Common myeloid progenitor, CD34-positive (primary cell): ENCODE measurements at regions not wholly inside any gene's neighbourhood (a gene's known extent, or its start where the extent isn't known, plus 50 kb on each side); places are given as distances from the start of the nearest gene placed in this dataset.
"Not testable (repeated sequence)": the region's sequence is repeated elsewhere in the genome, so short reads cannot be mapped to it uniquely, and the experiment has no call there.

Experiments used
- CTCF ChIA-PET: fragments of 350-600 bp; sonication (Branson Sonifier 250); formaldehyde crosslinking; loops from one replicate; lab custom pipeline; 2021; ENCODE audit warnings: antibody characterized with exemption; lab: Charles Lee
- POLR2A ChIA-PET: fragments of 350-600 bp; sonication (Branson Sonifier 250); formaldehyde crosslinking; loops from one replicate; lab custom pipeline; 2021; ENCODE audit warnings: antibody characterized with exemption; lab: Charles Lee
- DNase-seq, 3 donors: peaks; one replicate each; pipeline versions ENCODE4 v3.0.0 to v3.0.0-alpha.2; 2013
- H3K27ac ChIP-seq, 2 experiments: 1 replicate in 1 of 2; 2 replicates in 1 of 2; pipeline ENCODE4 v1.7.0; 2013; ENCODE audit warnings: inconsistent platforms in 2 of 2, low read length in 2 of 2, mild to moderate bottlenecking in 2 of 2, low read depth in 1 of 2, moderate library complexity in 1 of 2; ENCODE audit not compliant: severe bottlenecking in 2 of 2, insufficient read depth in 1 of 2, poor library complexity in 1 of 2
- H3K27me3 ChIP-seq, 5 experiments: replicated peaks in 2 of 5; 1 replicate in 3 of 5; 2 replicates in 2 of 5; pipeline versions ENCODE4 v1.6.1 to v1.7.0; 2013; ENCODE audit warnings: low read length in 4 of 5, mild to moderate bottlenecking in 2 of 5, moderate library complexity in 2 of 5, inconsistent platforms in 1 of 5; ENCODE audit not compliant: insufficient read depth in 5 of 5, control insufficient read depth in 4 of 5
- H3K36me3 ChIP-seq, 4 experiments: 1 replicate in 2 of 4; 2 replicates in 2 of 4; pipeline versions ENCODE4 v1.6.1 to v1.7.0; 2013; ENCODE audit warnings: low read length in 3 of 4, control low read depth in 1 of 4, mild to moderate bottlenecking in 1 of 4; ENCODE audit not compliant: control insufficient read depth in 4 of 4, insufficient read depth in 4 of 4
- H3K4me1 ChIP-seq, 4 experiments: 1 replicate in 3 of 4; 2 replicates in 1 of 4; pipeline versions ENCODE4 v1.6.1 to v1.7.1; 2013; ENCODE audit warnings: low read length in 3 of 4, mild to moderate bottlenecking in 3 of 4, control low read depth in 1 of 4, inconsistent platforms in 1 of 4, moderate library complexity in 1 of 4; ENCODE audit not compliant: control insufficient read depth in 4 of 4, insufficient read depth in 4 of 4; ENCODE audit errors: control extremely low read depth in 1 of 4
- H3K4me3 ChIP-seq, 7 experiments: 1 replicate in 4 of 7; 2 replicates in 3 of 7; pipeline versions ENCODE4 v1.5.1 to v1.7.0; 2013; ENCODE audit warnings: mild to moderate bottlenecking in 7 of 7, low read length in 6 of 7, moderate library complexity in 6 of 7, inconsistent platforms in 2 of 7, low read depth in 2 of 7, control low read depth in 1 of 7; ENCODE audit not compliant: insufficient read depth in 4 of 7, control insufficient read depth in 1 of 7; ENCODE audit errors: extremely low read depth in 1 of 7
- H3K9me3 ChIP-seq, 5 experiments: 1 replicate in 4 of 5; 2 replicates in 1 of 5; pipeline versions ENCODE4 v1.6.1 to v1.7.1; 2013; ENCODE audit warnings: low read length in 4 of 5, mild to moderate bottlenecking in 2 of 5, inconsistent platforms in 1 of 5, low read depth in 1 of 5, moderate library complexity in 1 of 5; ENCODE audit not compliant: control insufficient read depth in 4 of 5, insufficient read depth in 2 of 5; ENCODE audit errors: control extremely low read depth in 1 of 5
- WGBS: methylation state at CpG from one replicate; pipeline ENCODE4 v1.1.5; 2013; ENCODE audit not compliant: insufficient coverage; 5-methylcytosine and 5-hydroxymethylcytosine counted together

DNA sequence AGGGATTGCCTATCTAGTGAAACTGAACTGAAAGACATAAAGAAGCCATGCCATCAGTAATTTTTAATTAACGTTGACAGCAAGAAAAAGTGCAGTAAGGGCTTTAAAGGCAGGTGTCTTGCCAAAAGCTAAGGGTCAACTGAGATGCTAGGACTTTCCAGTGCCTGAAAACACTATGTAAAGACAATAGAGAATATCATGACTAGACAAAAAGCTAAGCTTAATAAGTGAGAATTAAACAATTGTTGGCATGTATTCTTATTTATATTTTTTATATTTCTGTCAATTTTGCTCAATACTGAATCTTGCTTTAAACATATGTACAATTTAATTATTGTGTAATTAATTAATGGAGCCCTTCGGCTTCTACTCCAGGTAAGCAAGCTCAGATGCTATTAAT is 803.1 kb downstream of the IGSF11 start:
- Histone ChIP-seq H3K4me1 (no peaks in the 10 kb centered on the region), H3K27ac (no peak overlapping the region), H3K27me3 (no peaks in the 10 kb centered on the region), H3K4me3 (no peak overlapping the region), H3K9me3 (no peaks in the 10 kb centered on the region), H3K36me3 (no peaks in the 10 kb centered on the region)
- no peak for DNase-seq
- CTCF ChIA-PET, result no interaction called here
- POLR2A ChIA-PET, result no interaction called here
- 80% methylated on average over 1 of the region's 2 CpGs for WGBS

DNA sequence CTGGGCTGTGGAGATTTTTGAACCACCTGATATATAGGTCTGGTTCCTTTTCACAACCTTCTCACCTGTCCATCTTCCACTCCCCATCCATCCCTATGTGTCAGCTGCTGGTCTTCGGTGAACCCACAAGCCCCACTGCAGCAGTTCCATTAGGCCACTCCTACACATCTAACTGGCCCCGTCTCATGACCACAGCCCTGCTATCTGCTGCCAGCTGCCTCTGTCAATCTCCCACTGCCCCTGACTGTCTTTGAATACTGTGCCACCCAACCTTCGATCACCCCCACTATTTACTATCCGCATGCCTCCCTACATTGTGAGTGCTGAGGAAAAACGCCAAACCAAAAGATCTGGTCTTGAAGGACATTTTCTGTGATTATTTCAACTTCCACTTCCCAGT is 795.4 kb downstream of the IGSF11 start:
- Histone ChIP-seq H3K4me1 (no peaks in the 10 kb centered on the region), H3K27ac (no peak overlapping the region), H3K4me3 (no peak overlapping the region), H3K36me3 (no peaks in the 10 kb centered on the region), H3K9me3 (no peaks in the 10 kb centered on the region), H3K27me3 (no peaks in the 10 kb centered on the region)
- CTCF ChIA-PET, result no interaction called here
- DNase-seq, result no peak
- 90% methylated on average over 3 of the region's 5 CpGs for WGBS
- POLR2A ChIA-PET, result no interaction called here

DNA sequence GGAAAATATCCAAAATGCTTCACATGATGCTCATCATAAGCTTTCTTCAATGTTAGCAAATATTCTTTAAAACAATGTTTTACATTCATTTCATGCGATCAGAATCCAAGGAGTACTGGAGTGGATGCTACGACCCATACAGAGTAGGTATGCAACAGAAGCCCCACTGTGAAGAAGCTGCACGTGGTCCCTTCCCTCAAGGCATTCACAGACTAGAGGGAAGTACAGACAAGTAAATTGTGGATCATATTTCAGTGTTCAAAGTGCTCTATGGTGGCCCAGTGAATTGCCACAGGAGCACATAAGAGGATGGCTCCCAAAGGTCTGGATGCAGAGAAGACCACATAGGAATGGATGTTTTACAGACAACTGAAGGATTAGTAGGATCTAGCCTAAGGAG is 789.9 kb downstream of the IGSF11 start:
- no peaks in the 10 kb centered on the region for H3K27me3 ChIP-seq
- POLR2A ChIA-PET, result no interaction called here
- DNase-seq, result no peak
- WGBS, result 86% methylated on average over 3 of the region's 3 CpGs
- no peak overlapping the region for H3K4me3 ChIP-seq
- CTCF ChIA-PET, result no interaction called here
- no peak overlapping the region for H3K27ac ChIP-seq
- H3K36me3 ChIP-seq, result no peaks in the 10 kb centered on the region
- no peaks in the 10 kb centered on the region for H3K9me3 ChIP-seq
- no peaks in the 10 kb centered on the region for H3K4me1 ChIP-seq

DNA sequence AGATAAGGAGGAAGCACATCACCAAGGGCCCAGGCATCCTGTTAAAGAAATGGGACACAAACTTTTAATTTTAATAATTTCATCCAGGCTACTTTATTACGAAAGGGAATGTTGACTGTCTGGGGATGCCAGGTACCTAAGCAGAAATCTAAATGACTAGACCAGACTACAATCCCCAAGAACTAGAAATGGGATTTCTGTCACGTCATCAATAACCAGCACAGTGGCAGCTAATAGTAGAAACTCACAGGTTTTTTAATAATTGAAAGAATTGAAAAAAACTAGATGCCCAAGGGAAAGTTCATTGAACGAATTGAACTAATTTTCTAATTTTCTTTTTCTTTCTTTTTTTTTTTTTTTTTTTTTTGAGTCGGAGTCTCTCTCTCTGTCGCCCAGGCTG is 789.3 kb downstream of the IGSF11 start:
- H3K4me3 ChIP-seq, result no peak overlapping the region
- ChIA-PET POLR2A (no interaction called here), CTCF (no interaction called here)
- WGBS, result no CpG with 5 or more reads among the region's 5 CpGs
- no peaks in the 10 kb centered on the region for H3K4me1 ChIP-seq
- no peak for DNase-seq
- no peaks in the 10 kb centered on the region for H3K9me3 ChIP-seq
- no peak overlapping the region for H3K27ac ChIP-seq
- no peaks in the 10 kb centered on the region for H3K36me3 ChIP-seq
- no peaks in the 10 kb centered on the region for H3K27me3 ChIP-seq

DNA sequence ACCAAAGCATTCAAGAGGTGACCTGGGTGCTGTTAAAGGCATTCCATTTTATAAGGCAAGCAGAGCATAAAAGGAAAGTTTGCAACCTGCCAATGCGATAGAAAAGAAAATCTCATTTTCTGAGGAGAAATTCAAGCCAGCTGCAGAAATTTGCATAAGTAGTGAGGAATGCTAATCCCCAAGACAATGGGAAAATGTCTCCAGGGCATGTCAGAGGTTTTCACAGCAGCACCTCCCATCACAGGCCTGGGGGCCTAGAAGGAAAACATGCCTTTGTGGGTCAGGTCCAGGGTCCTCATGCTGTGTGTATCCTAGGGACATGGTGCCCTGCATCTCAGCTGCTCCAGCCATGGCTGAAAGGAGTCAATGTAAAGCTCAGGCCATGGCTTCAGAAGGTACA is 775.8 kb downstream of the IGSF11 start:
- H3K9me3 ChIP-seq, H3K27ac ChIP-seq, H3K4me1 ChIP-seq, H3K36me3 ChIP-seq, CTCF ChIA-PET, POLR2A ChIA-PET, H3K4me3 ChIP-seq, H3K27me3 ChIP-seq, DNase-seq: not testable (repeated sequence)
- WGBS, result 100% methylated on average over 1 of the region's 1 CpG

DNA sequence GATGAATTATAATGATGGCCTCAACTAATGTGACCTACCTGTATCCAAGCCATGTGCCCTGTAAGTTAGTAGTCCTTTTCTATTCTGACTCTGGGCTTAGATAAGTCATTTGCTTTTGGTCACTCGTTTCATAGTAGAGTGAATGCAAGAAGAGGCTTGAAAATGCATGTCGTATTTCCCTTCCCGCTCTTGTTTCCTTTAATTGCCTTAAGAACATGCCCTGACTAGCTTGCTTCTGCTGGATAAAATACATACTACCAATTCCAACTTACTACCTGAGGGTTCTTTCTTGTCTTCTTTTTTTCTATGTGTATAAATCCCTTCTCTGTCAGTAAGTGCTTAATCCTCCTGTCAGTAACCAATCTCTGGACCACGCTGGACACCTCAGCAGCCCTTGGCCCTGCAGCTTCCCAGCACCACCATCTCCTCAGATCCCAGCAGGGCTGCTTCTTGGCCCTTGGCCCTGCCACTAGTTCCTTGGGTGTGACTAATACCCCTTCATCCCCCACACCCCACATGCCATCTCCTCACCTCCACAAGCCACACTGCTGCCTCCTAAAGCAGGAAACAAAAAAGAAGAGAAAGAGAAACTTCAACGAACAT is 771.7 kb downstream of the IGSF11 start:
- no peak overlapping the region for H3K27ac ChIP-seq
- no peaks in the 10 kb centered on the region for H3K4me1 ChIP-seq
- no peaks in the 10 kb centered on the region for H3K27me3 ChIP-seq
- 87% methylated on average over 4 of the region's 5 CpGs for WGBS
- H3K9me3 ChIP-seq, result peaks cover 0 to 2% (median 0%) of the 10 kb centered on the region in 5 experiments
- no peaks in the 10 kb centered on the region for H3K36me3 ChIP-seq
- ChIA-PET CTCF (no interaction called here), POLR2A (no interaction called here)
- DNase-seq, result no peak
- no peak overlapping the region for H3K4me3 ChIP-seq

DNA sequence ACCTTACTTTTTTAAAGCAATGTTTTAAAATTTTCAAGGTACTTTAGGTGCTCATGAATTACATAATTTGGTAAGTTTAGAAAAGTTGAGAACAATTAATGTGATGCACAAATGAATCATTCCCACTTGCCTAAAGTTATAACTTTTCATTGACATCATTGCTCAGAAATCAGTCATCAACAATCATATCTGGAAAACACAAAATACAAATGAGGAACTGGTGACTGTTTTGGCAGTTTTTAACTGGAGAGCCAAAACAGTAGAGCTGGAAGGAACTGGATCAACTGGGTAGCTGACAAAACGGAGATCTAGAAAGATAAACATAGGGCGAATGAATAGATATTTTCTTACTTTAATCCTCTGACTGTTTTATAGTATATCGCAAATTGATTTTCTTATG is 767.1 kb downstream of the IGSF11 start:
- H3K9me3 ChIP-seq, result peaks cover 0 to 4% (median 2%) of the 10 kb centered on the region in 5 experiments
- no peak overlapping the region for H3K27ac ChIP-seq
- 89% methylated on average over 2 of the region's 3 CpGs for WGBS
- ChIA-PET CTCF (no interaction called here), POLR2A (no interaction called here)
- no peak overlapping the region for H3K4me3 ChIP-seq
- DNase-seq, result no peak
- H3K4me1 ChIP-seq, result no peaks in the 10 kb centered on the region
- H3K27me3 ChIP-seq, result no peaks in the 10 kb centered on the region
- H3K36me3 ChIP-seq, result no peaks in the 10 kb centered on the region
